Ishikawa (cell line): ENCODE measurements at regions not wholly inside any gene's neighbourhood (a gene's known extent, or its start where the extent isn't known, plus 50 kb on each side); places are given as distances from the start of the nearest gene placed in this dataset.

Source experiments
- CEBPB ChIP-seq: IDR thresholded peaks from 2 replicates; pipeline ENCODE4 v1.6.1; 2012
- EGR1 ChIP-seq: IDR thresholded peaks from 2 replicates; pipeline ENCODE4 v1.6.1; 2012
- EP300 ChIP-seq: IDR thresholded peaks from 2 replicates; pipeline ENCODE4 v1.6.1; 2012; ENCODE audit warnings: borderline replicate concordance
- NFIC ChIP-seq: IDR thresholded peaks from 2 replicates; pipeline ENCODE4 v1.6.1; 2012
- RAD21 ChIP-seq: IDR thresholded peaks from 2 replicates; pipeline ENCODE4 v1.6.1; 2012; ENCODE audit warnings: low read depth
- TAF1 ChIP-seq: IDR thresholded peaks from 2 replicates; pipeline ENCODE4 v1.6.1; 2012; ENCODE audit warnings: low read depth, mild to moderate bottlenecking
- TF ChIP-seq, protein P1 (sequence below): IDR thresholded peaks from 2 replicates; pipeline ENCODE4 v1.6.1; 2012
- TF ChIP-seq, protein P2 (sequence below): IDR thresholded peaks from 2 replicates; pipeline ENCODE4 v1.6.1; 2012; ENCODE audit warnings: low read depth, mild to moderate bottlenecking

- TF ChIP-seq CEBPB (no peak), RAD21 (no peak), NFIC (no peak), EGR1 (no peak), TAF1 (no peak), EP300 (no peak)
- TF ChIP-seq, protein P1, sequence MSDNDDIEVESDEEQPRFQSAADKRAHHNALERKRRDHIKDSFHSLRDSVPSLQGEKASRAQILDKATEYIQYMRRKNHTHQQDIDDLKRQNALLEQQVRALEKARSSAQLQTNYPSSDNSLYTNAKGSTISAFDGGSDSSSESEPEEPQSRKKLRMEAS = no peak
- TF ChIP-seq, protein P2, sequence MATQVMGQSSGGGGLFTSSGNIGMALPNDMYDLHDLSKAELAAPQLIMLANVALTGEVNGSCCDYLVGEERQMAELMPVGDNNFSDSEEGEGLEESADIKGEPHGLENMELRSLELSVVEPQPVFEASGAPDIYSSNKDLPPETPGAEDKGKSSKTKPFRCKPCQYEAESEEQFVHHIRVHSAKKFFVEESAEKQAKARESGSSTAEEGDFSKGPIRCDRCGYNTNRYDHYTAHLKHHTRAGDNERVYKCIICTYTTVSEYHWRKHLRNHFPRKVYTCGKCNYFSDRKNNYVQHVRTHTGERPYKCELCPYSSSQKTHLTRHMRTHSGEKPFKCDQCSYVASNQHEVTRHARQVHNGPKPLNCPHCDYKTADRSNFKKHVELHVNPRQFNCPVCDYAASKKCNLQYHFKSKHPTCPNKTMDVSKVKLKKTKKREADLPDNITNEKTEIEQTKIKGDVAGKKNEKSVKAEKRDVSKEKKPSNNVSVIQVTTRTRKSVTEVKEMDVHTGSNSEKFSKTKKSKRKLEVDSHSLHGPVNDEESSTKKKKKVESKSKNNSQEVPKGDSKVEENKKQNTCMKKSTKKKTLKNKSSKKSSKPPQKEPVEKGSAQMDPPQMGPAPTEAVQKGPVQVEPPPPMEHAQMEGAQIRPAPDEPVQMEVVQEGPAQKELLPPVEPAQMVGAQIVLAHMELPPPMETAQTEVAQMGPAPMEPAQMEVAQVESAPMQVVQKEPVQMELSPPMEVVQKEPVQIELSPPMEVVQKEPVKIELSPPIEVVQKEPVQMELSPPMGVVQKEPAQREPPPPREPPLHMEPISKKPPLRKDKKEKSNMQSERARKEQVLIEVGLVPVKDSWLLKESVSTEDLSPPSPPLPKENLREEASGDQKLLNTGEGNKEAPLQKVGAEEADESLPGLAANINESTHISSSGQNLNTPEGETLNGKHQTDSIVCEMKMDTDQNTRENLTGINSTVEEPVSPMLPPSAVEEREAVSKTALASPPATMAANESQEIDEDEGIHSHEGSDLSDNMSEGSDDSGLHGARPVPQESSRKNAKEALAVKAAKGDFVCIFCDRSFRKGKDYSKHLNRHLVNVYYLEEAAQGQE = no peak
Measured at GRCh38 chr9:69980591-69980990, 63.1 kb upstream of the MAMDC2 start.
